T-helper 1 cell (primary cell): ENCODE measurements at regions not wholly inside any gene's neighbourhood (a gene's known extent, or its start where the extent isn't known, plus 50 kb on each side); places are given as distances from the start of the nearest gene placed in this dataset.

Experiments used
- DNase-seq, 5 donors: peaks; one replicate each; pipeline ENCODE4 v3.0.0-alpha.2; 2012 to 2020

DNA sequence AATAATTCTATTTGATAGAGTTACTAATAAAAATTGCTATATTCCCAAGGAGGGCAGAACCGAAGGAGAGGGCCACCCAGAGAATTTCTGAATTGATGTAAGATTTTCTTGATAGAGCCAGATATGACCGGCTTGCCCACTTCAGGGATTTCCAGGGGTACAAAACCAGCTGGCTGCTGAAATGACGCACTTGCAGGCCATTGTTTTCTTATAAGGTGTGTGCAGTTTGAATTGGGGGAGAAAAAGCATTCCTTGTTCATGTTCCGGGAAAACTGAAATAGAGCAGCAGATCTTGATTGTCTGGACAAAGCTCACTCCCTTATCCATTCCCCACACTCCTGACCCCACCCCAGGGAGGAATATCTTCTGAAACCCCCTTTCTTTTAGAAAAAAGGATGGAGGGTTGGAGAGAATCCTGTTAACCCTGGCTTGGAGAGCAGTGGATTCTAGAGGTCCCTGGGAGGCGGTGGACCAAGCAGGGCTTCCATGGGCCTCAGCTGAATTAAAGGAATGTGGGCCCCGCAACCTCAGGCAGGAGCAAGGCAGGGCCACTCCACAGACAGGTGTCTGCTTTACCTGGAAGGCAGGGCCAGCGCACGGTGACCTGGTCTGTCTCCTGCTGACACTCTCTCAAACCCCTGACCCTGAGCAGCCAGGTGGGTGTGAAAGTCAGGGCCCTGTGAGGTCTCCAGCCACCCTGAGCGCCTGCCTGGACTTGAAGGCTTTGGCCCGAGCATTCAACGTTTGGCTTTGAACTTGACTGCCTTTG lies 96.4 kb downstream of the TMEM170B start:
- no peak for DNase-seq

DNA sequence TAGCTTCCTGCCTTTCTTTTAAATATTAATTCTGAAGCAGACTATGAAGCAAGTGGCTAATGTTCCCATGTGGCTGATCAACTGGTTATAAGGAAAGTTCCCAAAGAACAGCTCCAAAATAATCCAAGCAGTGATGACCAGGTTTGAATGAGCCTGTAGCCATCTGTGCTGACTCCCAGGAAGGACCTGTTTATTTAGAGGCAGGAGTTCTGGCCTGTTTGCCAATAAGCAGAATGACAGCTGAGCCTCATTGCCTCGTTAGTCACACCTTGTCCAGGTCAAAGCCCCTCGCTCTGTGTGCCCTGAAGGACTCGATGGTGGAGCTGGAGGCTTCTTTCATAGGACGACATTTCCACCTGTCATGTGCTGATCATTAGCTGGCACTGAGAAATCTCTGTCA lies 97.4 kb downstream of the TMEM170B start:
- no peak for DNase-seq

DNA sequence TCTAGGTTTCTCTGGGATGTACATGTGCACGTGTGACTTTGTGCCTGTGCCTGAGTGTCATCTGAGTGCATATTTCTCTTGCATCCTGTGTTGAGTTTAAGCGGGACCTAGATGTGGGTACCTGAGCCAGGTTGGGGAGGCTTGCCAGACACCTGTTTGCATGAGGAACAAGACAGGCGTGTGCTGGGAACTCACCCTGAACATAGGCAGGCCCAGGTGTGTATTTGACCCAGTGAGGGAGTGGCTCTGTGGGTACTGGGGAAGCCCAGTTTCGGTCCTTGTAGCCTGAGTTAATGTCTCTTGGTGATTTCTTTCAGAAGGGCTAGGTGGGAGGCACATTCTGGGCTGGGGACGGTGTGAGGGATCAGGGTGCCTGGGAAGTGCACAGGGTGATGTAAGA lies 98.6 kb downstream of the TMEM170B start:
- no peak for DNase-seq

GRCh38 chr6:11637266-11637665 lies 99.7 kb downstream of the TMEM170B start:
- no peak for DNase-seq

- DNase-seq = no peak
Observed at GRCh38 chr6:11639376-11640235, 102.1 kb downstream of the TMEM170B start.

GRCh38 chr6:11640486-11640885 lies 102.9 kb downstream of the TMEM170B start:
- no peak for DNase-seq

GRCh38 chr6:11644071-11644470 lies 106.5 kb downstream of the TMEM170B start:
- no peak for DNase-seq

- no peak for DNase-seq
Observed at GRCh38 chr6:11644601-11645000, 107.1 kb downstream of the TMEM170B start.

DNA sequence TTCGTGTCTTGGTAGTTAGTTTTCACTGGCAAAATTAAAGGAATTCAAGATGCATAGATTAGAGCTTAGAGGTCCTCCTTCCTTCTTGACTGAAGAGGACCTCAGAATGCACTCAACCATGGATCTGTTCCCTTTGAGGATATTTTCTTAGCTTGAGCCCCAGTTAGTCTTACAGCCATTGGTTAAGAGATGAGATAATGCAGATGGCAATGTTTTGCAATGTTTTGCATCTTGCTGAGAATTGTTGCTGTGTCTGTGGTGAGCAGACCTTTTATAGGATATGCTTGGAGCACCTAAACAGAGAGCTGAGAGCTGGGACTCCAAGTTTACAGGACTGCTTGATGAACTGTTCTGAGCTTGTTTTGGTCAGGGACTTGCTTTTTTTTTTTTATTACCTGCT lies 107.5 kb downstream of the TMEM170B start:
- DNase-seq = no peak

GRCh38 chr6:11648436-11648775 lies 110.9 kb downstream of the TMEM170B start:
- no peak for DNase-seq

DNA sequence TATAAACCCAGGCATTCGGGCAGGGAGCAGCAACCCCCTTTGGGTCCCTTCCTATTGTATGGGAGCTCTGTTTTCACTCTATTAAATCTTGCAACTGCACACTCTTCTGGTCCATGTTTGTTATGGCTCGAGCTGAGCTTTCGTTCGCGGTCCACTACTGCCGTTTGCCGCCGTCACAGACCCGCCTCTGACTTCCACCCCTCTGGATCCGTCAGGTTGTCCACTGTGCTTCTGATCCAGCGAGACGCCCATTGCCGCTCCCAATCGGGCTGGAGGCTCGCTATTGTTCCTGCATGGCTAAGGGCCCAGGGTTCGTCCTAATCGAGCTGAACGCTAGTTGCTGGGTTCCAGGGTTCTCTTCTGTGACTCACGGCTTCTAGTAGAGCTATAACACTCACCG lies 111.3 kb downstream of the TMEM170B start:
- DNase-seq = no peak

DNA sequence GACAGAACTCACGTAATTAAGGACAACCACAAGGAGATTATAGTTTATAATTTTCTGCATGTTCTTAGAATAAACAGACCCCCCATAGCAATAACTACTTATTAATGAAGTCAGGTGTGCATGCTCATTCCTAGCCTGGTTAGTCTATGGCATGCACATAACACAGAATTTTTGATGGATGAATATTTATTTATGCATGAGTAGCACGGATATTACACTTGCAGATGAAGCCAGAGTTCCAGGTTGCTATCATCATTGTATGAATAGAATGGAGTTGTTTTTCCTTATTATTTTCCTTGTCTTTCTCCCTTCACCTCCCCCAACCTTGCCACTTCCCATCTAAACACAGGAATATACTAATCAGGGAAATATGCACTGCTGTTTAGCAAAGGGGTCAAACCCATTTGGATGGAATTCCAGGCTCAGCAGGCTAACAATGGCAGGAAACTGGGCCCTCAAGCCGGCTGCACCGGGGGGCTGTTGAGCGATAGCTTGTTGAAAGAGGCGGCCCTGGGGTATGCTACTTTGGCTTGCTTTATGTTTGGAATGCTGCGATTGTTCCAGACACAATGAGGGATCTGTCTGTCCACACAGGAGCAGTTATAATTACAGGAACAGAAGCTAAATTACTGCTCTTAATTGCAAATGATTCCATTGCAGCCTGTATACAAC lies 112.6 kb downstream of the TMEM170B start:
- no peak for DNase-seq

DNA sequence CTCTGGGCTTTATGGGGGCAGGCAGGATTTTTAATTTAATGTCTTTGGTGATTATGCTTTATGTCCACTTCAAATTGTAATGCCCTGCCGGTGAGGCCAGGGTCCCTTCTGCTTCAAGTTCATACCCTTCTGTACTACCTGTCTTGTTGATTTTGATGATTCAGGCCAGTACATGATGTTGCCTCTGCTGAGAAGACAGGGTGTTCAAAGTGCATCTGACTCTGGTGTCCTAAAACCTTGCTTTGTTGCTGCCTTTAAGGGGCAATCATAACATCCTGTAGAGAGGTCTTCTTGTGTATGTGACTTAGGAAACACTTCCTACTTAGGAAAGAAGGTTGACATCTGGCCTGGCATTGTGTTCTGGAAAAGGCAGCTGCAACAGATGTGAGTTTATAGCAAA lies 113.2 kb downstream of the TMEM170B start:
- no peak for DNase-seq

DNA sequence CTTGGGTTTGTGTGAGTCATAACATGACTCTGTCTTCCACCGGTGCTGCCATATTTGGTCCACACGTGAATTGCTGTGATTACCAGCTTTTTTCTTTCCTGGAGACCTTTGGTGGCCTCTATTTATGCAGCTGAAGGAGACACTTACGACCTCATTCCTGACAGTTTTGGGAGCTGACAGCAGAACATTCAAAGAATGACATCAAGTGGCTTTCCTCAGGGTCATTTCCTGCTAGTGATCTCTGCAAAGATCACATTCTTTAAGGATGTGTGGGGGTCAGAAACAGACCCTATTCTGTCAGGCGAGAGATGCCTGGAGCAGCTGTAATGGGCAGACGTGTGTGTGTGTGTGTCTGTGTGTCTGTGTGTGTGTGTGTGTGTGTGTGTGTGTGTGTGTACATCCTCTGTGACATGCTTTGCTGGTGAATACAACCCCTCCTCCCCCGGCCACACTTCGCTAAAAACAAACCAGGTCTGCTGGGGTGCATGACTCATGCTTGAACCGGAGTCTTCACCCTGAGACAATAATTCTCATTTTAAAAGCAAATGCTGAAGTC lies 115.6 kb downstream of the TMEM170B start:
- peak in 1 of 5 donors; percentile 71 for DNase-seq

DNA sequence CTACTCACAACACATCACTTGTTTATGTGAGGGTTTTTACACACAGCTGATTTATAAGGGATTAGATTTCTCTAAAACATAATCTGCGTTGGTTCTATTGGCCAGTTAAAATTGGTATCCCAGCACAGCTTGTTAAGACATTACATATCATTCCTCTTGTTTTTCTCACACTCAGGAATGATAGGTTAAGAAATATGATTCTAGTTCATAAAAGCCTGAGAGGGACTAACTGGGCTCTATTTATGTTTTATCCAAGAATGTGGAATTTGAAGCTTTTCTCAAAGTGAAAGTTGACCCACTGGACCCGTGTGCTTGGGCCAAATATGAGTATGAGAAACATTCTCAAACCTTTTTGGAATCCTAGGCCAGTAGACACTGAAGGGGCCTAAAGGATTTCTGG lies 117.3 kb downstream of the TMEM170B start:
- DNase-seq = no peak

- DNase-seq = no peak
Observed at GRCh38 chr6:11656491-11656890, 118.9 kb downstream of the TMEM170B start.

GRCh38 chr6:11659757-11660156 lies 118.8 kb downstream of the ADTRP start:
- no peak for DNase-seq

DNA sequence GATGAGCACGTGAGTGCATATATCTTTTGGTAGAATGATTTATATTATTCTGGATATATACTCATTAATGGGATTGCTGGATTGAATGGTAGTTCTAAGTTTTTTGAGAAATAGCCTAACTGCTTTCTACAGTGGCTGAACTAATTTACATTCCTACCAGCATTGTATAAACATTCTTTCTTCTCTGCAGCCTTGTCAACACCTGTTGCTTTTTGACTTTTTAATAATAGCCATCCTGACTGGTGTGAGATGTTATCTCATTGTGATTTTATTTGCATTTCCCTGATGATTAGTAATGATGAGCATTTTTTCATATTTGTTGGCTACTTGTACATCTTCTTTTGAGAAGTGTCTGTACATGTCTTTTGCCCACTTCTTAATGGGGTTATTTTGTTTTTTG lies 116.3 kb downstream of the ADTRP start:
- no peak for DNase-seq

- DNase-seq = no peak
Observed at GRCh38 chr6:11663519-11663918, 115.1 kb downstream of the ADTRP start.
